SK-N-SH treated with all-trans-retinoic acid at 6 μM for 48 hours (cell line): ENCODE measurements at regions not wholly inside any gene's neighbourhood (a gene's known extent, or its start where the extent isn't known, plus 50 kb on each side); places are given as distances from the start of the nearest gene placed in this dataset.

Experiments
- ATAC-seq: fragments of 200-7000 bp; cut with Tn5 transposase; 3 replicates; pipeline ENCODE4 v1.9.1; 2020; ENCODE audit warnings: mild to moderate bottlenecking, moderate library complexity
- BACH2 ChIP-seq: fragments of 250-450 bp; sonication (Bioruptor Pico); IDR thresholded peaks from 2 replicates; pipeline ENCODE4 v1.9.0; 2021; ENCODE audit warnings: mild to moderate bottlenecking, borderline replicate concordance
- CREB5 ChIP-seq: fragments of 250-450 bp; sonication (Bioruptor Pico); IDR thresholded peaks from 2 replicates; pipeline ENCODE4 v1.5.1; 2020; ENCODE audit warnings: low read depth, mild to moderate bottlenecking, moderate library complexity
- CSDC2 ChIP-seq: fragments of 250-450 bp; sonication (Bioruptor Pico); IDR thresholded peaks from 2 replicates; pipeline ENCODE4 v1.5.0; 2020; ENCODE audit warnings: mild to moderate bottlenecking, moderate library complexity
- ESRRG ChIP-seq: fragments of 250-450 bp; sonication (Bioruptor Pico); IDR thresholded peaks from 2 replicates; pipeline ENCODE4 v1.6.1; 2021; ENCODE audit warnings: mild to moderate bottlenecking
- GLIS3 ChIP-seq: fragments of 250-450 bp; sonication (Bioruptor Pico); IDR thresholded peaks from 2 replicates; pipeline ENCODE4 v1.5.0; 2020; ENCODE audit warnings: mild to moderate bottlenecking, moderate library complexity
- OSR1 ChIP-seq: fragments of 250-450 bp; sonication (Bioruptor Pico); IDR thresholded peaks from 2 replicates; pipeline ENCODE4 v1.8.0; 2022; ENCODE audit warnings: moderate library complexity, mild to moderate bottlenecking, inconsistent platforms
- PATZ1 ChIP-seq: fragments of 250-450 bp; sonication (Bioruptor Pico); IDR thresholded peaks from 2 replicates; pipeline ENCODE4 v1.8.0; 2020; ENCODE audit warnings: mild to moderate bottlenecking, moderate library complexity, borderline replicate concordance
- RARB ChIP-seq: fragments of 250-450 bp; sonication (Bioruptor Pico); IDR thresholded peaks from 2 replicates; pipeline ENCODE4 v1.8.0; 2021; ENCODE audit warnings: mild to moderate bottlenecking, moderate library complexity
- SNAI2 ChIP-seq: fragments of 250-450 bp; sonication (Bioruptor Pico); IDR thresholded peaks from 2 replicates; pipeline ENCODE4 v1.5.0; 2020; ENCODE audit warnings: mild to moderate bottlenecking, moderate library complexity
- TCF4 ChIP-seq: fragments of 250-450 bp; sonication (Bioruptor Pico); IDR thresholded peaks from 2 replicates; pipeline ENCODE4 v1.8.0; 2021; ENCODE audit warnings: mild to moderate bottlenecking, moderate library complexity, borderline replicate concordance
- TOX ChIP-seq: fragments of 250-450 bp; sonication (Bioruptor Pico); IDR thresholded peaks from 2 replicates; pipeline ENCODE4 v1.8.0; 2021; ENCODE audit warnings: mild to moderate bottlenecking, moderate library complexity, borderline replicate concordance
- ZC3H10 ChIP-seq: fragments of 250-450 bp; sonication (Bioruptor Pico); IDR thresholded peaks from 2 replicates; pipeline ENCODE4 v1.5.1; 2021; ENCODE audit warnings: mild to moderate bottlenecking, moderate library complexity
- ZFP3 ChIP-seq: fragments of 250-450 bp; sonication (Bioruptor Pico); IDR thresholded peaks from 2 replicates; pipeline ENCODE4 v1.5.0; 2020; ENCODE audit warnings: mild to moderate bottlenecking, moderate library complexity
- ZNF565 ChIP-seq: fragments of 450-650 bp; formaldehyde crosslinking; conservative IDR thresholded peaks from 2 replicates; pipeline ENCODE4 v1.5.0; 2020; ENCODE audit warnings: low read depth, mild to moderate bottlenecking, moderate library complexity
- ZNF70 ChIP-seq: fragments of 450-650 bp; formaldehyde crosslinking; IDR thresholded peaks from 2 replicates; pipeline ENCODE4 v1.5.0; 2020; ENCODE audit warnings: mild to moderate bottlenecking, moderate library complexity
- ZNF8 ChIP-seq: fragments of 450-650 bp; formaldehyde crosslinking; IDR thresholded peaks from 2 replicates; pipeline ENCODE4 v1.5.0; 2020; ENCODE audit warnings: mild to moderate bottlenecking, moderate library complexity
- TF ChIP-seq, protein P1 (sequence below): fragments of 250-450 bp; sonication (Bioruptor Pico); IDR thresholded peaks from 2 replicates; pipeline ENCODE4 v1.5.1; 2021; ENCODE audit warnings: mild to moderate bottlenecking, moderate library complexity
- TF ChIP-seq, protein P2 (sequence below): fragments of 250-450 bp; sonication (Bioruptor Pico); IDR thresholded peaks from 2 replicates; pipeline ENCODE4 v1.5.0; 2020; ENCODE audit warnings: mild to moderate bottlenecking, moderate library complexity
- TF ChIP-seq, protein P3 (sequence below): fragments of 250-450 bp; sonication (Bioruptor Pico); IDR thresholded peaks from 2 replicates; pipeline ENCODE4 v1.8.0; 2021; ENCODE audit warnings: low read depth, mild to moderate bottlenecking, moderate library complexity, borderline replicate concordance

- TF ChIP-seq RARB (CRISPR knock-in tag) (no peak), ZNF565 (CRISPR knock-in tag) (no peak), ZNF70 (CRISPR knock-in tag) (no peak), ZNF8 (CRISPR knock-in tag) (no peak), ZC3H10 (no peak), ZFP3 (CRISPR knock-in tag) (no peak), TOX (no peak), PATZ1 (CRISPR knock-in tag) (no peak), TCF4 (no peak), CREB5 (CRISPR knock-in tag) (no peak)
- TF ChIP-seq, protein P1, sequence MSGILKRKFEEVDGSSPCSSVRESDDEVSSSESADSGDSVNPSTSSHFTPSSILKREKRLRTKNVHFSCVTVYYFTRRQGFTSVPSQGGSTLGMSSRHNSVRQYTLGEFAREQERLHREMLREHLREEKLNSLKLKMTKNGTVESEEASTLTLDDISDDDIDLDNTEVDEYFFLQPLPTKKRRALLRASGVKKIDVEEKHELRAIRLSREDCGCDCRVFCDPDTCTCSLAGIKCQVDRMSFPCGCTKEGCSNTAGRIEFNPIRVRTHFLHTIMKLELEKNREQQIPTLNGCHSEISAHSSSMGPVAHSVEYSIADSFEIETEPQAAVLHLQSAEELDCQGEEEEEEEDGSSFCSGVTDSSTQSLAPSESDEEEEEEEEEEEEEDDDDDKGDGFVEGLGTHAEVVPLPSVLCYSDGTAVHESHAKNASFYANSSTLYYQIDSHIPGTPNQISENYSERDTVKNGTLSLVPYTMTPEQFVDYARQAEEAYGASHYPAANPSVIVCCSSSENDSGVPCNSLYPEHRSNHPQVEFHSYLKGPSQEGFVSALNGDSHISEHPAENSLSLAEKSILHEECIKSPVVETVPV (CRISPR knock-in tag) = no peak
- TF ChIP-seq, protein P2, sequence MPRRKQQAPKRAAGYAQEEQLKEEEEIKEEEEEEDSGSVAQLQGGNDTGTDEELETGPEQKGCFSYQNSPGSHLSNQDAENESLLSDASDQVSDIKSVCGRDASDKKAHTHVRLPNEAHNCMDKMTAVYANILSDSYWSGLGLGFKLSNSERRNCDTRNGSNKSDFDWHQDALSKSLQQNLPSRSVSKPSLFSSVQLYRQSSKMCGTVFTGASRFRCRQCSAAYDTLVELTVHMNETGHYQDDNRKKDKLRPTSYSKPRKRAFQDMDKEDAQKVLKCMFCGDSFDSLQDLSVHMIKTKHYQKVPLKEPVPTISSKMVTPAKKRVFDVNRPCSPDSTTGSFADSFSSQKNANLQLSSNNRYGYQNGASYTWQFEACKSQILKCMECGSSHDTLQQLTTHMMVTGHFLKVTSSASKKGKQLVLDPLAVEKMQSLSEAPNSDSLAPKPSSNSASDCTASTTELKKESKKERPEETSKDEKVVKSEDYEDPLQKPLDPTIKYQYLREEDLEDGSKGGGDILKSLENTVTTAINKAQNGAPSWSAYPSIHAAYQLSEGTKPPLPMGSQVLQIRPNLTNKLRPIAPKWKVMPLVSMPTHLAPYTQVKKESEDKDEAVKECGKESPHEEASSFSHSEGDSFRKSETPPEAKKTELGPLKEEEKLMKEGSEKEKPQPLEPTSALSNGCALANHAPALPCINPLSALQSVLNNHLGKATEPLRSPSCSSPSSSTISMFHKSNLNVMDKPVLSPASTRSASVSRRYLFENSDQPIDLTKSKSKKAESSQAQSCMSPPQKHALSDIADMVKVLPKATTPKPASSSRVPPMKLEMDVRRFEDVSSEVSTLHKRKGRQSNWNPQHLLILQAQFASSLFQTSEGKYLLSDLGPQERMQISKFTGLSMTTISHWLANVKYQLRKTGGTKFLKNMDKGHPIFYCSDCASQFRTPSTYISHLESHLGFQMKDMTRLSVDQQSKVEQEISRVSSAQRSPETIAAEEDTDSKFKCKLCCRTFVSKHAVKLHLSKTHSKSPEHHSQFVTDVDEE (CRISPR knock-in tag) = no peak
- TF ChIP-seq, protein P3, sequence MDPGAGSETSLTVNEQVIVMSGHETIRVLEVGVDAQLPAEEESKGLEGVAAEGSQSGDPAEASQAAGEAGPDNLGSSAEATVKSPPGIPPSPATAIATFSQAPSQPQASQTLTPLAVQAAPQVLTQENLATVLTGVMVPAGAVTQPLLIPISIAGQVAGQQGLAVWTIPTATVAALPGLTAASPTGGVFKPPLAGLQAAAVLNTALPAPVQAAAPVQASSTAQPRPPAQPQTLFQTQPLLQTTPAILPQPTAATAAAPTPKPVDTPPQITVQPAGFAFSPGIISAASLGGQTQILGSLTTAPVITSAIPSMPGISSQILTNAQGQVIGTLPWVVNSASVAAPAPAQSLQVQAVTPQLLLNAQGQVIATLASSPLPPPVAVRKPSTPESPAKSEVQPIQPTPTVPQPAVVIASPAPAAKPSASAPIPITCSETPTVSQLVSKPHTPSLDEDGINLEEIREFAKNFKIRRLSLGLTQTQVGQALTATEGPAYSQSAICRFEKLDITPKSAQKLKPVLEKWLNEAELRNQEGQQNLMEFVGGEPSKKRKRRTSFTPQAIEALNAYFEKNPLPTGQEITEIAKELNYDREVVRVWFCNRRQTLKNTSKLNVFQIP (CRISPR knock-in tag) = no peak
- ATAC-seq = no peak
Measured at GRCh38 chr10:30553626-30554439, 75.7 kb downstream of the LYZL2 start.

- no peak for ATAC-seq
- TF ChIP-seq ZNF8 (CRISPR knock-in tag) (no peak), ZC3H10 (no peak), PATZ1 (CRISPR knock-in tag) (no peak), ZNF565 (CRISPR knock-in tag) (no peak), CSDC2 (no peak), SNAI2 (CRISPR knock-in tag) (no peak), BACH2 (no peak), TCF4 (no peak), GLIS3 (no peak), ZFP3 (CRISPR knock-in tag) (no peak), CREB5 (CRISPR knock-in tag) (no peak), OSR1 (no peak), ESRRG (CRISPR knock-in tag) (no peak)
- TF ChIP-seq, protein P1 (CRISPR knock-in tag) = no peak
- TF ChIP-seq, protein P3 (CRISPR knock-in tag) = no peak
Measured at GRCh38 chr10:30553018-30553625, 76.4 kb downstream of the LYZL2 start.
